CD14-positive monocyte (primary cell): ENCODE measurements at regions not wholly inside any gene's neighbourhood (a gene's known extent, or its start where the extent isn't known, plus 50 kb on each side); places are given as distances from the start of the nearest gene placed in this dataset.

Experiments
- DNase-seq, 3 donors: peaks; one replicate each; pipeline ENCODE4 v3.0.0-alpha.2; 2011 to 2022
- H2AFZ ChIP-seq: 2 replicates; pipeline ENCODE4 v1.6.0; 2012; ENCODE audit warnings: mild to moderate bottlenecking, low read depth, low read length, inconsistent platforms; ENCODE audit not compliant: insufficient read depth, poor library complexity, severe bottlenecking
- H3K27ac ChIP-seq, 2 donors: 1 replicate in 1 of 2; 2 replicates in 1 of 2; pipeline ENCODE4 v1.5.1; 2012 to 2013; ENCODE audit warnings: low read length in 2 of 2, control low read depth in 1 of 2, inconsistent platforms in 1 of 2, low read depth in 1 of 2, mild to moderate bottlenecking in 1 of 2
- H3K27me3 ChIP-seq, 2 donors: one replicate each; pipeline versions ENCODE4 v1.6.0 to v1.6.1; 2011 to 2013; ENCODE audit warnings: low read length in 2 of 2; ENCODE audit not compliant: control insufficient read depth in 2 of 2, insufficient read depth in 2 of 2
- H3K36me3 ChIP-seq, 2 donors: replicated peaks in 1 of 2; 1 replicate in 1 of 2; 2 replicates in 1 of 2; pipeline versions ENCODE4 v1.5.1 to v1.6.1; 2012 to 2013; ENCODE audit warnings: low read length in 2 of 2, control low read depth in 1 of 2, inconsistent platforms in 1 of 2, mild to moderate bottlenecking in 1 of 2; ENCODE audit not compliant: insufficient read depth in 2 of 2, control insufficient read depth in 1 of 2
- H3K4me1 ChIP-seq, 2 donors: 1 replicate in 1 of 2; 2 replicates in 1 of 2; pipeline versions ENCODE4 v1.5.1 to v1.6.1; 2012 to 2013; ENCODE audit warnings: low read length in 2 of 2, control low read depth in 1 of 2, inconsistent platforms in 1 of 2, mild to moderate bottlenecking in 1 of 2, moderate library complexity in 1 of 2; ENCODE audit not compliant: insufficient read depth in 2 of 2, control insufficient read depth in 1 of 2
- H3K4me2 ChIP-seq: replicated peaks from 2 replicates; pipeline ENCODE3; 2012; ENCODE audit warnings: low read length, moderate library complexity, mild to moderate bottlenecking; ENCODE audit not compliant: poor library complexity, severe bottlenecking; ENCODE audit errors: extremely low read depth
- H3K4me3 ChIP-seq, 3 experiments: fragments of 200-600 bp in 1 of 3; sonication (generic) in 1 of 3; replicated peaks in 1 of 3; 1 replicate in 2 of 3; 2 replicates in 1 of 3; pipeline ENCODE4 v1.5.1; 2011 to 2013; ENCODE audit warnings: low read length in 3 of 3, mild to moderate bottlenecking in 3 of 3, control low read depth in 2 of 3, low read depth in 2 of 3, inconsistent platforms in 1 of 3, moderate library complexity in 1 of 3
- H3K79me2 ChIP-seq: 2 replicates; pipeline ENCODE4 v1.6.0; 2012; ENCODE audit warnings: mild to moderate bottlenecking, control low read depth, inconsistent platforms, low read length, moderate library complexity; ENCODE audit not compliant: insufficient read depth
- H3K9ac ChIP-seq: 2 replicates; pipeline ENCODE4 v1.6.0; 2017; ENCODE audit warnings: low read length, mild to moderate bottlenecking; ENCODE audit not compliant: insufficient read depth, poor library complexity, severe bottlenecking
- H3K9me3 ChIP-seq, 2 donors: replicated peaks in 1 of 2; 1 replicate in 1 of 2; 2 replicates in 1 of 2; pipeline versions ENCODE4 v1.5.1 to v1.6.1; 2012 to 2013; ENCODE audit warnings: low read length in 2 of 2, control low read depth in 1 of 2; ENCODE audit not compliant: control insufficient read depth in 1 of 2, insufficient read depth in 1 of 2
- H4K20me1 ChIP-seq: 2 replicates; pipeline ENCODE4 v1.6.0; 2012; ENCODE audit warnings: mild to moderate bottlenecking, low read length, control low read depth, moderate library complexity; ENCODE audit not compliant: insufficient read depth
- H3K27ac Mint-ChIP-seq, 7 donors: one replicate each; pipeline ENCODE4 v1.8.0; 2020; ENCODE audit warnings: mild to moderate bottlenecking in 7 of 7, mixed read lengths in 7 of 7, moderate library complexity in 6 of 7, inconsistent platforms in 2 of 7
- H3K27me3 Mint-ChIP-seq, 3 donors: one replicate each; pipeline ENCODE4 v1.8.0; 2021 to 2022; ENCODE audit warnings: low read depth in 3 of 3, mild to moderate bottlenecking in 3 of 3, mixed read lengths in 3 of 3, moderate library complexity in 3 of 3, inconsistent platforms in 1 of 3
- H3K36me3 Mint-ChIP-seq, 2 donors: one replicate each; pipeline ENCODE4 v1.8.0; 2020; ENCODE audit warnings: mixed read lengths in 2 of 2, inconsistent platforms in 1 of 2, mild to moderate bottlenecking in 1 of 2
- H3K4me1 Mint-ChIP-seq: one replicate; pipeline ENCODE4 v1.8.0; 2020; ENCODE audit warnings: mild to moderate bottlenecking, mixed read lengths
- H3K4me3 Mint-ChIP-seq, 2 donors: one replicate each; pipeline ENCODE4 v1.8.0; 2020; ENCODE audit warnings: mild to moderate bottlenecking in 2 of 2, mixed read lengths in 2 of 2, moderate library complexity in 1 of 2
- H3K9me3 Mint-ChIP-seq, 7 donors: one replicate each; pipeline ENCODE4 v1.8.0; 2020 to 2022; ENCODE audit warnings: mixed read lengths in 7 of 7, mild to moderate bottlenecking in 6 of 7, moderate library complexity in 6 of 7, inconsistent platforms in 2 of 7
- WGBS: methylation state at CpG from one replicate; pipeline ENCODE4 v1.1.5; 2013; ENCODE audit warnings: missing lambda C conversion rate; ENCODE audit not compliant: insufficient coverage; 5-methylcytosine and 5-hydroxymethylcytosine counted together
- intact Hi-C, 2 donors: fragments of 100-400 bp; cut with micrococcal nuclease; formaldehyde crosslinking; loops; one replicate each; pipeline versions ENCODE4 v1.15.0 to v1.15.1; 2023
- TF ChIP-seq, protein P1 (sequence below): fragments of 200-600 bp; IDR thresholded peaks from one replicate; pipeline ENCODE4 v1.8.0; 2022; ENCODE audit warnings: antibody characterized with exemption, mild to moderate bottlenecking

- Histone ChIP-seq H3K27me3 (no peaks in the 10 kb centered on the region), H3K4me3 (no peak overlapping the region), H3K79me2 (no peaks in the 10 kb centered on the region), H3K4me1 (no peaks in the 10 kb centered on the region), H3K27ac (no peak overlapping the region), H3K9me3 (peaks cover 0 to 13% of the 10 kb centered on the region in 2 donors), H2AFZ (no peak overlapping the region), H4K20me1 (no peaks in the 10 kb centered on the region), H3K36me3 (no peaks in the 10 kb centered on the region), H3K9ac (no peak overlapping the region), H3K4me2 (no peak overlapping the region)
- TF ChIP-seq, protein P1, sequence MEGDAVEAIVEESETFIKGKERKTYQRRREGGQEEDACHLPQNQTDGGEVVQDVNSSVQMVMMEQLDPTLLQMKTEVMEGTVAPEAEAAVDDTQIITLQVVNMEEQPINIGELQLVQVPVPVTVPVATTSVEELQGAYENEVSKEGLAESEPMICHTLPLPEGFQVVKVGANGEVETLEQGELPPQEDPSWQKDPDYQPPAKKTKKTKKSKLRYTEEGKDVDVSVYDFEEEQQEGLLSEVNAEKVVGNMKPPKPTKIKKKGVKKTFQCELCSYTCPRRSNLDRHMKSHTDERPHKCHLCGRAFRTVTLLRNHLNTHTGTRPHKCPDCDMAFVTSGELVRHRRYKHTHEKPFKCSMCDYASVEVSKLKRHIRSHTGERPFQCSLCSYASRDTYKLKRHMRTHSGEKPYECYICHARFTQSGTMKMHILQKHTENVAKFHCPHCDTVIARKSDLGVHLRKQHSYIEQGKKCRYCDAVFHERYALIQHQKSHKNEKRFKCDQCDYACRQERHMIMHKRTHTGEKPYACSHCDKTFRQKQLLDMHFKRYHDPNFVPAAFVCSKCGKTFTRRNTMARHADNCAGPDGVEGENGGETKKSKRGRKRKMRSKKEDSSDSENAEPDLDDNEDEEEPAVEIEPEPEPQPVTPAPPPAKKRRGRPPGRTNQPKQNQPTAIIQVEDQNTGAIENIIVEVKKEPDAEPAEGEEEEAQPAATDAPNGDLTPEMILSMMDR, result no peak
- WGBS, result 95% methylated on average over 6 of the region's 7 CpGs
- no peak for DNase-seq
- intact Hi-C loops, result no loop called here
- Mint-ChIP-seq H3K4me1 (no peaks in the 10 kb centered on the region), H3K4me3 (no peak overlapping the region), H3K9me3 (peaks cover 3 to 17% (median 11%) of the 10 kb centered on the region in 7 donors), H3K27ac (peak overlapping the region in 1 of 7 donors; percentile 47), H3K27me3 (peaks cover 0 to 2% (median 0%) of the 10 kb centered on the region in 3 donors), H3K36me3 (no peaks in the 10 kb centered on the region)
Measured at GRCh38 chr12:107415071-107415470, 270.5 kb upstream of the PWP1 start.

DNA sequence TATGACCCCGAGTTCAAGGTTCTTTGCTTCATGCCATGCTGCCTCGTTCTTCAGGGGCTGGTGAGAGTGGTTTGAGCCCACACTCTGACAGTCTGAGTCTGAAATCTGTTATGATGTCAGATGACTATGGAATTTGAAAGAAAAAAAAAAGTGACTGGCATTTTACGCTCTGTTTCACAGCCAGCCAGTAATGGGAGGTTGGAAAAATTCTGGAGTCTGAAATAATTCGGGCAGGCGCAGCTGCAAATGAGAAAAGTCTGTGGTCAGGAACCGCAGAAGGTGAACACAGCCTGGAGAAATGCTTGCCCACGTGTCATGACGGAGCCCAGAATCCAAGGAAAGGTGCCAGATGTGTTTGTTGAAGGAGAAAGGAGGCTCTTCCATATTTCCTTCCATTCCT is 269.8 kb upstream of the PWP1 start:
- no peak overlapping the region for H3K27ac Mint-ChIP-seq
- H3K79me2 ChIP-seq, result no peaks in the 10 kb centered on the region
- no peaks in the 10 kb centered on the region for H3K27me3 ChIP-seq
- no peak overlapping the region for H3K9ac ChIP-seq
- no peak overlapping the region for H3K4me3 Mint-ChIP-seq
- TF ChIP-seq, protein P1, result no peak
- intact Hi-C loops, result no loop called here
- no peak for DNase-seq
- H3K4me3 ChIP-seq, result no peak overlapping the region
- 96% methylated on average over 4 of the region's 8 CpGs for WGBS
- H3K4me1 ChIP-seq, result no peaks in the 10 kb centered on the region
- peaks cover 0 to 13% of the 10 kb centered on the region in 2 donors for H3K9me3 ChIP-seq
- no peaks in the 10 kb centered on the region for H4K20me1 ChIP-seq
- no peak overlapping the region for H2AFZ ChIP-seq
- no peak overlapping the region for H3K27ac ChIP-seq
- H3K4me1 Mint-ChIP-seq, result no peaks in the 10 kb centered on the region
- H3K27me3 Mint-ChIP-seq, result no peaks in the 10 kb centered on the region
- no peak overlapping the region for H3K4me2 ChIP-seq
- H3K36me3 Mint-ChIP-seq, result no peaks in the 10 kb centered on the region
- H3K36me3 ChIP-seq, result no peaks in the 10 kb centered on the region
- H3K9me3 Mint-ChIP-seq, result peaks cover 4 to 19% (median 11%) of the 10 kb centered on the region in 7 donors
